UCSD-AML1 (cell line): ENCODE measurements at regions not wholly inside any gene's neighbourhood (a gene's known extent, or its start where the extent isn't known, plus 50 kb on each side); places are given as distances from the start of the nearest gene placed in this dataset.
"Not testable (repeated sequence)": the region's sequence is repeated elsewhere in the genome, so short reads cannot be mapped to it uniquely, and the experiment has no call there.

ENCODE experiments used
- DNase-seq: peaks from one replicate; lab custom pipeline; 2025; ENCODE audit not compliant: unreplicated experiment; lab: John Stamatoyannopoulos, UW

- DNase-seq: no peak
Observed at GRCh38 chr1:79259390-79260336, 253.1 kb upstream of the ADGRL4 start.

- DNase-seq: no peak
Observed at GRCh38 chr1:79255421-79255820, 248.9 kb upstream of the ADGRL4 start.

- DNase-seq: no peak
Observed at GRCh38 chr1:79252598-79252997, 246.1 kb upstream of the ADGRL4 start.

GRCh38 chr1:79239840-79240239, 233.3 kb upstream of the ADGRL4 start:
- DNase-seq: no peak

GRCh38 chr1:79235301-79236002, 228.9 kb upstream of the ADGRL4 start:
- no peak for DNase-seq

GRCh38 chr1:79232818-79233217, 226.3 kb upstream of the ADGRL4 start:
- DNase-seq: no peak

GRCh38 chr1:79230751-79231150, 224.2 kb upstream of the ADGRL4 start:
- not testable (repeated sequence) for DNase-seq

- DNase-seq: no peak
Observed at GRCh38 chr1:79226963-79227362, 220.4 kb upstream of the ADGRL4 start.

GRCh38 chr1:79224537-79224936, 218.0 kb upstream of the ADGRL4 start:
- no peak for DNase-seq

- DNase-seq: no peak
Observed at GRCh38 chr1:79220509-79220908, 214.0 kb upstream of the ADGRL4 start.

- no peak for DNase-seq
Observed at GRCh38 chr1:79215311-79215710, 208.8 kb upstream of the ADGRL4 start.

GRCh38 chr1:79207786-79208185, 201.3 kb upstream of the ADGRL4 start:
- DNase-seq: no peak

- no peak for DNase-seq
Observed at GRCh38 chr1:79207331-79207730, 200.8 kb upstream of the ADGRL4 start.

- no peak for DNase-seq
Observed at GRCh38 chr1:79204779-79205479, 198.4 kb upstream of the ADGRL4 start.

- DNase-seq: no peak
Observed at GRCh38 chr1:79198832-79199231, 192.3 kb upstream of the ADGRL4 start.

GRCh38 chr1:79197421-79197820, 190.9 kb upstream of the ADGRL4 start:
- DNase-seq: no peak

- no peak for DNase-seq
Observed at GRCh38 chr1:79196211-79196610, 189.7 kb upstream of the ADGRL4 start.

- DNase-seq: peak; percentile 2
Observed at GRCh38 chr1:79193211-79194079, 186.9 kb upstream of the ADGRL4 start.

GRCh38 chr1:79190074-79190473, 183.5 kb upstream of the ADGRL4 start:
- DNase-seq: no peak

GRCh38 chr1:79188337-79188736, 181.8 kb upstream of the ADGRL4 start:
- DNase-seq: no peak

- no peak for DNase-seq
Observed at GRCh38 chr1:79186260-79186659, 179.7 kb upstream of the ADGRL4 start.
